GM23338 (cell line): ENCODE measurements at regions not wholly inside any gene's neighbourhood (a gene's known extent, or its start where the extent isn't known, plus 50 kb on each side); places are given as distances from the start of the nearest gene placed in this dataset.

Experiments
- ATAC-seq: fragments of 200-7000 bp; cut with Tn5 transposase; 3 replicates; pipeline ENCODE4 v1.9.1; 2020
- DNase-seq: peaks from one replicate; pipeline ENCODE4 v3.0.0-alpha.2; 2015; ENCODE audit warnings: low spot score
- H2AFZ ChIP-seq: fragments of 200-600 bp; sonication (generic); 2 replicates; pipeline ENCODE4 v1.8.0; 2016; ENCODE audit warnings: antibody characterized with exemption, mild to moderate bottlenecking, moderate library complexity
- H3F3A ChIP-seq: fragments of 200-600 bp; sonication (generic); replicated peaks from 2 replicates; pipeline ENCODE4 v1.8.0; 2017; ENCODE audit warnings: antibody characterized with exemption, mixed run types, low read depth
- H3K27ac ChIP-seq: fragments of 200-600 bp; sonication (generic); 2 replicates; pipeline ENCODE4 v1.6.1; 2016; ENCODE audit warnings: low read depth
- H3K27me3 ChIP-seq: fragments of 200-600 bp; sonication (generic); 2 replicates; pipeline ENCODE4 v1.8.0; 2016; ENCODE audit warnings: mild to moderate bottlenecking, mixed run types, moderate library complexity; ENCODE audit not compliant: insufficient read depth
- H3K36me3 ChIP-seq: fragments of 200-600 bp; sonication (generic); 2 replicates; pipeline ENCODE4 v1.8.0; 2016; ENCODE audit warnings: mild to moderate bottlenecking; ENCODE audit not compliant: insufficient read depth
- H3K4me1 ChIP-seq: fragments of 200-600 bp; sonication (generic); 2 replicates; pipeline ENCODE4 v1.8.0; 2016; ENCODE audit warnings: mild to moderate bottlenecking, moderate library complexity; ENCODE audit not compliant: insufficient read depth
- H3K4me2 ChIP-seq: fragments of 200-600 bp; sonication (generic); 2 replicates; pipeline ENCODE4 v1.7.1; 2017; ENCODE audit warnings: mixed run types
- H3K4me3 ChIP-seq: fragments of 200-600 bp; sonication (generic); 2 replicates; pipeline ENCODE4 v1.6.1; 2016; ENCODE audit warnings: mixed run types
- H3K79me2 ChIP-seq: fragments of 200-600 bp; sonication (generic); replicated peaks from 2 replicates; pipeline ENCODE4 v1.8.0; 2017; ENCODE audit warnings: mild to moderate bottlenecking; ENCODE audit not compliant: insufficient read depth
- H3K9me2 ChIP-seq: fragments of 200-600 bp; sonication (generic); 2 replicates; pipeline ENCODE4 v1.8.0; 2017; ENCODE audit not compliant: insufficient read depth
- H4K20me1 ChIP-seq: fragments of 200-600 bp; sonication (generic); replicated peaks from 2 replicates; pipeline ENCODE4 v1.8.0; 2017; ENCODE audit warnings: mild to moderate bottlenecking; ENCODE audit not compliant: insufficient read depth
- H3K27ac Mint-ChIP-seq: 2 replicates; pipeline ENCODE4 v1.8.0; 2020; ENCODE audit warnings: inconsistent platforms, mild to moderate bottlenecking, moderate library complexity, mixed read lengths
- H3K27me3 Mint-ChIP-seq: 3 replicates; pipeline ENCODE4 v1.8.0; 2022; ENCODE audit warnings: low read depth, mild to moderate bottlenecking, moderate library complexity, mixed read lengths, inconsistent platforms; ENCODE audit not compliant: insufficient read depth, poor library complexity
- H3K36me3 Mint-ChIP-seq: 3 replicates; pipeline ENCODE4 v1.8.0; 2021; ENCODE audit warnings: low read depth, mild to moderate bottlenecking, inconsistent platforms, moderate library complexity, mixed read lengths
- H3K4me1 Mint-ChIP-seq: 3 replicates; pipeline ENCODE4 v1.8.0; 2020; ENCODE audit warnings: mild to moderate bottlenecking, inconsistent platforms, mixed read lengths
- H3K4me3 Mint-ChIP-seq: 3 replicates; pipeline ENCODE4 v1.8.0; 2021; ENCODE audit warnings: moderate library complexity, mild to moderate bottlenecking, inconsistent platforms, mixed read lengths
- H3K9me3 Mint-ChIP-seq: 3 replicates; pipeline ENCODE4 v1.8.0; 2020; ENCODE audit warnings: moderate library complexity, mild to moderate bottlenecking, inconsistent platforms, mixed read lengths
- CREB1 ChIP-seq: fragments of 250-450 bp; sonication (Bioruptor Pico); IDR thresholded peaks from 2 replicates; pipeline ENCODE4 v1.5.0; 2020; ENCODE audit warnings: low read depth, mild to moderate bottlenecking, moderate library complexity
- EZH2 ChIP-seq: fragments of 200-600 bp; sonication (generic); IDR thresholded peaks from one replicate; pipeline ENCODE4 v1.8.0; 2017; ENCODE audit warnings: antibody characterized with exemption, mild to moderate bottlenecking, low read depth; ENCODE audit not compliant: unreplicated experiment
- JUNB ChIP-seq: IDR thresholded peaks from one replicate; pipeline ENCODE4 v1.6.1; 2016; ENCODE audit warnings: antibody characterized with exemption; ENCODE audit not compliant: unreplicated experiment
- POLR2AphosphoS5 ChIP-seq: IDR thresholded peaks from 2 replicates; pipeline ENCODE4 v1.6.1; 2016; ENCODE audit warnings: antibody characterized with exemption, low read depth
- ZNF331 ChIP-seq: fragments of 250-450 bp; sonication (Bioruptor Pico); IDR thresholded peaks from 2 replicates; pipeline ENCODE4 v1.5.0; 2020; ENCODE audit warnings: low read depth, mild to moderate bottlenecking, moderate library complexity
- TF ChIP-seq, protein P1 (sequence below): fragments of 250-450 bp; sonication (Bioruptor Pico); IDR thresholded peaks from 2 replicates; pipeline ENCODE4 v1.5.0; 2020; ENCODE audit warnings: mild to moderate bottlenecking, moderate library complexity
- TF ChIP-seq, protein P2 (sequence below): IDR thresholded peaks from 2 replicates; pipeline ENCODE4 v1.6.1; 2016; ENCODE audit warnings: antibody characterized with exemption
- TF ChIP-seq, protein P3 (sequence below): IDR thresholded peaks from one replicate; pipeline ENCODE4 v1.6.1; 2018; ENCODE audit warnings: antibody characterized with exemption; ENCODE audit not compliant: unreplicated experiment

DNA sequence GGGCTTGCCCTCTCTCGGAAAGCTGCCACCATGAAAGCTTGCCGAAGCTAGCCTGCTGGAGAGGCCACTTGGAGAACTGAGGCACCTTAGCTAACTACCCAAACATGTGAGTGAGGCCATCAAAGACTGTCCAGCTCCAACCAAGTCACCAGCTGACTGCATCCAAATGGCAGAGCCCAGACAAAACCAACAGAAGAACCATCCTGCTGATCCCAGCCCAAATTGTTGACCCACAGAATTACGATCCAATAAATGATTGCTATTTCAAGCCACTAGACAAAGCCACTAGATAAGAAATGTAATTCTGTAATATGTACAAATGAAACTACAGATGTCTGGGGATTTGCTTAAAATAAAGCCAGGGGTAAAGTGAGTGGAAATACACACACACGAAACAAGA, 109.8 kb upstream of the TRPM1 start (continued):
- TF ChIP-seq, protein P1, sequence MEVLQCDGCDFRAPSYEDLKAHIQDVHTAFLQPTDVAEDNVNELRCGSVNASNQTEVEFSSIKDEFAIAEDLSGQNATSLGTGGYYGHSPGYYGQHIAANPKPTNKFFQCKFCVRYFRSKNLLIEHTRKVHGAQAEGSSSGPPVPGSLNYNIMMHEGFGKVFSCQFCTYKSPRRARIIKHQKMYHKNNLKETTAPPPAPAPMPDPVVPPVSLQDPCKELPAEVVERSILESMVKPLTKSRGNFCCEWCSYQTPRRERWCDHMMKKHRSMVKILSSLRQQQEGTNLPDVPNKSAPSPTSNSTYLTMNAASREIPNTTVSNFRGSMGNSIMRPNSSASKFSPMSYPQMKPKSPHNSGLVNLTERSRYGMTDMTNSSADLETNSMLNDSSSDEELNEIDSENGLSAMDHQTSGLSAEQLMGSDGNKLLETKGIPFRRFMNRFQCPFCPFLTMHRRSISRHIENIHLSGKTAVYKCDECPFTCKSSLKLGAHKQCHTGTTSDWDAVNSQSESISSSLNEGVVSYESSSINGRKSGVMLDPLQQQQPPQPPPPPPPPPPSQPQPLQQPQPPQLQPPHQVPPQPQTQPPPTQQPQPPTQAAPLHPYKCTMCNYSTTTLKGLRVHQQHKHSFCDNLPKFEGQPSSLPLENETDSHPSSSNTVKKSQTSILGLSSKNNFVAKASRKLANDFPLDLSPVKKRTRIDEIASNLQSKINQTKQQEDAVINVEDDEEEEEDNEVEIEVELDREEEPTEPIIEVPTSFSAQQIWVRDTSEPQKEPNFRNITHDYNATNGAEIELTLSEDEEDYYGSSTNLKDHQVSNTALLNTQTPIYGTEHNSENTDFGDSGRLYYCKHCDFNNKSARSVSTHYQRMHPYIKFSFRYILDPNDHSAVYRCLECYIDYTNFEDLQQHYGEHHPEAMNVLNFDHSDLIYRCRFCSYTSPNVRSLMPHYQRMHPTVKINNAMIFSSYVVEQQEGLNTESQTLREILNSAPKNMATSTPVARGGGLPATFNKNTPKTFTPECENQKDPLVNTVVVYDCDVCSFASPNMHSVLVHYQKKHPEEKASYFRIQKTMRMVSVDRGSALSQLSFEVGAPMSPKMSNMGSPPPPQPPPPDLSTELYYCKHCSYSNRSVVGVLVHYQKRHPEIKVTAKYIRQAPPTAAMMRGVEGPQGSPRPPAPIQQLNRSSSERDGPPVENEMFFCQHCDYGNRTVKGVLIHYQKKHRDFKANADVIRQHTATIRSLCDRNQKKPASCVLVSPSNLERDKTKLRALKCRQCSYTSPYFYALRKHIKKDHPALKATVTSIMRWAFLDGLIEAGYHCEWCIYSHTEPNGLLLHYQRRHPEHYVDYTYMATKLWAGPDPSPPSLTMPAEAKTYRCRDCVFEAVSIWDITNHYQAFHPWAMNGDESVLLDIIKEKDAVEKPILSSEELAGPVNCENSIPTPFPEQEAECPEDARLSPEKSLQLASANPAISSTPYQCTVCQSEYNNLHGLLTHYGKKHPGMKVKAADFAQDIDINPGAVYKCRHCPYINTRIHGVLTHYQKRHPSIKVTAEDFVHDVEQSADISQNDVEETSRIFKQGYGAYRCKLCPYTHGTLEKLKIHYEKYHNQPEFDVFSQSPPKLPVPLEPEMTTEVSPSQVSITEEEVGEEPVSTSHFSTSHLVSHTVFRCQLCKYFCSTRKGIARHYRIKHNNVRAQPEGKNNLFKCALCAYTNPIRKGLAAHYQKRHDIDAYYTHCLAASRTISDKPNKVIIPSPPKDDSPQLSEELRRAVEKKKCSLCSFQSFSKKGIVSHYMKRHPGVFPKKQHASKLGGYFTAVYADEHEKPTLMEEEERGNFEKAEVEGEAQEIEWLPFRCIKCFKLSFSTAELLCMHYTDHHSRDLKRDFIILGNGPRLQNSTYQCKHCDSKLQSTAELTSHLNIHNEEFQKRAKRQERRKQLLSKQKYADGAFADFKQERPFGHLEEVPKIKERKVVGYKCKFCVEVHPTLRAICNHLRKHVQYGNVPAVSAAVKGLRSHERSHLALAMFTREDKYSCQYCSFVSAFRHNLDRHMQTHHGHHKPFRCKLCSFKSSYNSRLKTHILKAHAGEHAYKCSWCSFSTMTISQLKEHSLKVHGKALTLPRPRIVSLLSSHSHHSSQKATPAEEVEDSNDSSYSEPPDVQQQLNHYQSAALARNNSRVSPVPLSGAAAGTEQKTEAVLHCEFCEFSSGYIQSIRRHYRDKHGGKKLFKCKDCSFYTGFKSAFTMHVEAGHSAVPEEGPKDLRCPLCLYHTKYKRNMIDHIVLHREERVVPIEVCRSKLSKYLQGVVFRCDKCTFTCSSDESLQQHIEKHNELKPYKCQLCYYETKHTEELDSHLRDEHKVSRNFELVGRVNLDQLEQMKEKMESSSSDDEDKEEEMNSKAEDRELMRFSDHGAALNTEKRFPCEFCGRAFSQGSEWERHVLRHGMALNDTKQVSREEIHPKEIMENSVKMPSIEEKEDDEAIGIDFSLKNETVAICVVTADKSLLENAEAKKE, result no peak

DNA sequence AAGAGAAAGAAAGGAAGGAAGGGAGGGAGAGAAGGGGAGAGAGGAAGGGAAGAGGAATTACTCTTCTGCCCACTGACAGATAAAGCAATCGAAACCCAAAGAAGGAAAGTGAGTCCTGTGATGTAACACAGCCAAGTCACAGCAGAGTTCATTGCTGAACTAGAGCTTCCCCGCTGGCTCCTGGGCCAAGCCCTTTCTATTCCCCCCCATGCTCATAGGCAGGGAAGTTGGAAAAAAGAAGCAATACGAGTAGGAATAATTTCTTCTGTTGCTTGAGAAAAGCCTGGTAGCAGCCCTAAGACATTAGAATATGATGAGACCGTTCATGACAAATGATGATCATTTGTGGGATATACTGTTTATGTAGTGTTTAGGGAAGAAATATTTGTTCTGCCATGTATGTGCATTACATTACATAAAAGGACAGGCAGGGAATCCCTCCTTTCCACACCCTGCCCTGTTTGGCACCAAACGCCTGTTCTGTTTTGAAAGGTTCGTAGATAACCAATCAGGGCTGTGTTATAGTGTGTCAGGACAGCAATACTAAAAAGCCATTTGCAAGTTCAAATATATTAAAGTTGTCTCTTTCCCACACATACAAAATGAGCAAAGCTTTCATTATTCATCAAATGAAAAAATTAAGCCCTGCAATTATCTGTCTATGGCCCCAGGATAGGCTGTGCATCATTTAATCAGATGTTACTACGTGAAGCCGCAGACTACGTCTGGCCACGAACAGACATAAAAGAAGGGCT, 111.0 kb upstream of the TRPM1 start:
- no peak overlapping the region for H3K4me3 ChIP-seq
- H3K27ac ChIP-seq, result no peak overlapping the region
- Mint-ChIP-seq H3K9me3 (peaks cover 14% of the 10 kb centered on the region; the same call in 1 of the 3 replicates), H3K27ac (no peak overlapping the region), H3K27me3 (peaks cover 8% of the 10 kb centered on the region), H3K4me1 (no peaks in the 10 kb centered on the region), H3K36me3 (no peaks in the 10 kb centered on the region), H3K4me3 (no peak overlapping the region)
- H2AFZ ChIP-seq, result no peak overlapping the region
- H3K36me3 ChIP-seq, result no peaks in the 10 kb centered on the region
- TF ChIP-seq CREB1 (no peak), POLR2AphosphoS5 (no peak), JUNB (no peak), EZH2 (no peak), ZNF331 (CRISPR knock-in tag) (no peak)
- TF ChIP-seq, protein P2, sequence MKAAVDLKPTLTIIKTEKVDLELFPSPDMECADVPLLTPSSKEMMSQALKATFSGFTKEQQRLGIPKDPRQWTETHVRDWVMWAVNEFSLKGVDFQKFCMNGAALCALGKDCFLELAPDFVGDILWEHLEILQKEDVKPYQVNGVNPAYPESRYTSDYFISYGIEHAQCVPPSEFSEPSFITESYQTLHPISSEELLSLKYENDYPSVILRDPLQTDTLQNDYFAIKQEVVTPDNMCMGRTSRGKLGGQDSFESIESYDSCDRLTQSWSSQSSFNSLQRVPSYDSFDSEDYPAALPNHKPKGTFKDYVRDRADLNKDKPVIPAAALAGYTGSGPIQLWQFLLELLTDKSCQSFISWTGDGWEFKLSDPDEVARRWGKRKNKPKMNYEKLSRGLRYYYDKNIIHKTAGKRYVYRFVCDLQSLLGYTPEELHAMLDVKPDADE, result no peak
- TF ChIP-seq, protein P3, sequence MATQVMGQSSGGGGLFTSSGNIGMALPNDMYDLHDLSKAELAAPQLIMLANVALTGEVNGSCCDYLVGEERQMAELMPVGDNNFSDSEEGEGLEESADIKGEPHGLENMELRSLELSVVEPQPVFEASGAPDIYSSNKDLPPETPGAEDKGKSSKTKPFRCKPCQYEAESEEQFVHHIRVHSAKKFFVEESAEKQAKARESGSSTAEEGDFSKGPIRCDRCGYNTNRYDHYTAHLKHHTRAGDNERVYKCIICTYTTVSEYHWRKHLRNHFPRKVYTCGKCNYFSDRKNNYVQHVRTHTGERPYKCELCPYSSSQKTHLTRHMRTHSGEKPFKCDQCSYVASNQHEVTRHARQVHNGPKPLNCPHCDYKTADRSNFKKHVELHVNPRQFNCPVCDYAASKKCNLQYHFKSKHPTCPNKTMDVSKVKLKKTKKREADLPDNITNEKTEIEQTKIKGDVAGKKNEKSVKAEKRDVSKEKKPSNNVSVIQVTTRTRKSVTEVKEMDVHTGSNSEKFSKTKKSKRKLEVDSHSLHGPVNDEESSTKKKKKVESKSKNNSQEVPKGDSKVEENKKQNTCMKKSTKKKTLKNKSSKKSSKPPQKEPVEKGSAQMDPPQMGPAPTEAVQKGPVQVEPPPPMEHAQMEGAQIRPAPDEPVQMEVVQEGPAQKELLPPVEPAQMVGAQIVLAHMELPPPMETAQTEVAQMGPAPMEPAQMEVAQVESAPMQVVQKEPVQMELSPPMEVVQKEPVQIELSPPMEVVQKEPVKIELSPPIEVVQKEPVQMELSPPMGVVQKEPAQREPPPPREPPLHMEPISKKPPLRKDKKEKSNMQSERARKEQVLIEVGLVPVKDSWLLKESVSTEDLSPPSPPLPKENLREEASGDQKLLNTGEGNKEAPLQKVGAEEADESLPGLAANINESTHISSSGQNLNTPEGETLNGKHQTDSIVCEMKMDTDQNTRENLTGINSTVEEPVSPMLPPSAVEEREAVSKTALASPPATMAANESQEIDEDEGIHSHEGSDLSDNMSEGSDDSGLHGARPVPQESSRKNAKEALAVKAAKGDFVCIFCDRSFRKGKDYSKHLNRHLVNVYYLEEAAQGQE, result no peak
- H3K79me2 ChIP-seq, result no peaks in the 10 kb centered on the region
- no peaks in the 10 kb centered on the region for H4K20me1 ChIP-seq
- no peak for DNase-seq
- H3K4me1 ChIP-seq, result 0 out of 2 replicates have a peak, but pooled peaks cover 4% of the 10 kb centered on the region
- H3F3A ChIP-seq, result no peaks in the 10 kb centered on the region
- no peaks in the 10 kb centered on the region for H3K27me3 ChIP-seq
- no peak for ATAC-seq
- H3K4me2 ChIP-seq, result no peak overlapping the region
- H3K9me2 ChIP-seq, result no peaks in the 10 kb centered on the region
